Caki2 (cell line): ENCODE measurements at regions not wholly inside any gene's neighbourhood (a gene's known extent, or its start where the extent isn't known, plus 50 kb on each side); places are given as distances from the start of the nearest gene placed in this dataset.

Source experiments
- DNase-seq: peaks from one replicate; pipeline ENCODE4 v3.0.0-alpha.2; 2015; ENCODE audit warnings: low read depth
- in situ Hi-C: cut with HindIII; loops from 2 replicates; pipeline ENCODE4 v1.10.0; 2016; ENCODE audit warnings: low sequenced_read_pairs, low pct_unique_long_range_greater_than_20kb, mixed read lengths

DNA sequence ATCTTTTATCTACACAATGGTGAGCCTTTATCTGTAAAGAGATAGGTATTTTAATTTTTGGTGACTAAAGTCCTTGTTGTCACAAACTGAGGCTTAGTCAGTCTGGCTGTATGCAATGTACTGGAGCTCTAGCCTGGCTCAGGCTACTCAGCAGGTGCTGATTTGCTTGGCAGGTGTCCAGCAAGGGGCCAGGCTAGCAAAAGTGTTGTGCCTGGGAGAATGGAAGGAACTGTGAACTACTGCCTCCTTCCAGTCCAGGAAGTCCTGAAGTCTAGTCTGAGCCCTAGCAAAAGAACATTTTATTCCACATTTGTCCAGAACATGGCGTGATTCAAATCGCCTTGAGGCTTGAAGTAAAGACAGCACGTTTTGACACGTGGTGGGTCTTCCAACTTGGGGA lies 260.5 kb downstream of the CCDC85A start:
- DNase-seq, result peak; percentile 71
- in situ Hi-C loops, result no loop called here

DNA sequence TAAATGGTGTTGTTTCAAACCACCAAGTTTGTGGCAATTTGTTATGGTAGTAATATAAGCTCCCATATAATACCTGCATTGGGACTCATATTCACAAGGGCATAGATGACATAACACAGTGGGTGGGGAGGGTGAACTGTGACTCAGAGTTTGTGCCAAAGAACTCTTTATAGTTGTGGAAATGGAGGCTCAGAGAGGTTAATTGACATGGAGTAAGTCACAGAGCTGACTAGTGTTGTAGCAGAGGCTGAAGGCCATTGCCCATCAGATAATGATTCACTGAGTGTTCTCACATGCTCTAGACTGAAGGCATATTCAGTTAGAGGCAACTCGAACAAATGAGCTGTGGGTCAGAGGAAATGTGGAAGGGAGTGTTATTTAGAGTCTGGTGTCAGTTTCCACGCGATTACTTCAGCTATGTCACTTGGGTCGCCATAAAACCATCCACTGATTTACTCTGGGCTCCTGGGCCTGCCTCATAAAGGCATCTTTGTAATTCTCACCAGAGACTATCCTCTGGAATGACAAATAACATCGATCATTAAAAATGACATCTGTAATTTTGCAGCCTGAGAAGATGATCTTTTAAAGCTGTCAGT lies 264.7 kb downstream of the CCDC85A start:
- in situ Hi-C loops, result no loop called here
- DNase-seq, result peak; percentile 89

DNA sequence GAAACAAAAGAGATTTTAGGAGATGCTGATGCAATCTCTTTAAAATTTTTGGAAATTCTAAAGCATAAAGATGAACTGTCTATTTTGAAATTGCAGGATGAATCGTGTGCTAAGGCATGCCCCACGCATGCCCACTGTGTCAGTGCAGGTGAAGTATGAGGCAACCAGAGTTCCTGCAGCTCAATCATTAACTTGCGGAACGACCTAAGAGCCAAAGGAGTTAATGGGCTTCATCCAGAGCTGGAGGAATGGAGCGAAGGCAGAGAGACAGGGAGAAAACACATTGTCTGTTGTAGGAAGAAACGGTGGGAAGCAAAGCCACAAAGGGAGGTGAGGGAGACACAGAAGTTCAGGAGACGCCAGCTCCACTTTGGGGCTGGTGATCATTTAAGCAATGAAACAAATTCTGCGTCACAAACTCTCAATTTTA lies 265.2 kb downstream of the CCDC85A start:
- DNase-seq, result peak; percentile 93
- in situ Hi-C loops, result no loop called here

DNA sequence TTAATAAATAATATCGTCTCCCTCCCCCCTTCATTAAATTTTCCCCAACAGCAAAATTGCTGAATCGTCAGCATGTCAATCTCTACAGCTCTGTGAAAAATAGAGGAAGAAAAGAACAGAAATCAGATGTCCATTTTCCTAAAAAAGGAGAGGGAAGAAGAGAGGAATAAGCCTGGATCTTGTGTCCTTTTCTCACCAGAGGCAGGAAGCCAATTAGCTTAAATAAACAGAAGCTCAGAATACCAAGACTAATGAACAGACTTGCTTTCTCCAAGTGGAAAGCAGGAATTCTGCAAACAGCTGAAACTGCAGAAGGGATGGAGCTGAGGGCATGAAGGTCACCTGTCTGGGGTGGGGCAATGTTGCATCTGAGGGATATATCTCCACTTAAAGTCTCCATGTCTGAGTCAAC lies 265.7 kb downstream of the CCDC85A start:
- DNase-seq, result peak; percentile 74
- in situ Hi-C loops, result no loop called here

DNA sequence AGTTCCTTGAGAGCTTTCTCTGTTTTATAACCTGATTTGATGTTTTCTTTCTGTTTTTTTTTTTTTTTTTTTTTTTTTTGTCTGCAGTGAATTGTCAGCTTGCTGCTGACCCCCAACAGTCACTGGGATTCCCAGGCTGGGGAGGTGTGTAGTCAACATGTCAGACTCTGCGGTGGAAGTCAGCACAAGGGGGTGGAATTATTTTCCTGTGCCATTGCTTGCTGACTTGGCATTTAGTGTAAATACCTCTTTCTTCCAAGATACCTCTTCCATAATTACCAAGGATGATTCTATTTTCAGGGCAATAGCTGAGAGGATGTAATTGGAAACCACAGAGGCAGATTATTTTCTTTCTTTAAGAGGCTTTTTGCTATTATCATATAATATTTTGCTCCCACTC lies 266.3 kb downstream of the CCDC85A start:
- in situ Hi-C loops, result no loop called here

DNA sequence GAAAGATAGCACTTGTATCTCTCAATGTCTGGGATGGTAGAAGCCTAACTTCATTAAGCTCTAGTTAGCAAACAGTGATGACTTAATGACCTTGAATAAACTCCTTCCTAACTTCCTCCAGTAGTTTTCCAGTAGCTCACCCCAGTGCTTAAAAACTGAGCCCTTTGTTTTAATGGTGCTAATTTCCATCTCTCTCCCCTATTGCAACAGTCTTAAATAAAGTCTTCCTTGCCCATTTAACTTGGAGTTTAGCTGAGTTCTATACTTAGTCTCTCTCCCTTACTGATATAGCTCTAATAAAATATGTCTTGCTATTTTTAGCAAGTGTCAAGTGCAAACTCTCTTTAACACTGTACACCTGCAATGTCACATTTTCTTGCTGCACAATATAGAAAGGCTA lies 267.0 kb downstream of the CCDC85A start:
- in situ Hi-C loops, result no loop called here
- no peak for DNase-seq

More for the DNA sequence above, 266.3 kb downstream of the CCDC85A start:
- DNase-seq, result no peak

DNA sequence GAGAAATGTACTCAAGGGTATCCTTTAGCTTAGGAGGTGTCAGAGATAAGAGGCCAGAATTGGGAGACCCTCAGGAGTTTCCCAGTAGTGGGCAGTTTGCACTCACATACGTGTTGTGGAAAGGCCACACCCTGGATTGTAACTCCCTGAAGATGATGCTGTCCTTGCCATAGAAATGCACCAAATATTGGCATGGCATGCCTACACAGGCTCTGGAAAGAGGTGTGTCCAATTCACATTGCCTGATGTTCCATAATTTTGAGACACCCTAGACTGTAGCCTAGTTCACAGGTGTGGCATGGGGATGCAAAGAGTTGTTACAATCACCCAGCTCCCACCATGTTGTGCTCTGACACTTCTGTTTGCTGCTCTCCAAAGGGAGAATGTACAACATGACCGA lies 271.9 kb downstream of the CCDC85A start:
- in situ Hi-C loops, result no loop called here
- DNase-seq, result no peak

DNA sequence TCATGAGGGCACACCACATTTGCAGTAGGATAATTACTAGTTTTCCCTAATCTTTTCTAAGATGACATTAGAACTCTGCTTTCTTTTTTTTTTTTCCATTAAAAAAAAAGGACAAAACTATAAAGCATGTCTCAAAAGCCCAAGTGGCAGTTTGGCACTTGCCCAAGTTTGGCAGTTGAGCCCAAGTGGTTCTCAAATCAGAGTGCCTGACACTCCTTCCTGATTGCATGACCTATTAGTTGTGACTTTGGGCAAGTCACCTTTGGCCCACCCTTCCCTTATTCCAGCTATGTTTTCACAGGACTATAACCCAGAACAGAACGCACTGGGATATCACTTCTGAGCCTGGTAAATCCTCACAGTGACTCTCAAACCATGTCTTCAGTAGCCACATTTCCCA lies 273.0 kb downstream of the CCDC85A start:
- in situ Hi-C loops, result no loop called here
- DNase-seq, result no peak

DNA sequence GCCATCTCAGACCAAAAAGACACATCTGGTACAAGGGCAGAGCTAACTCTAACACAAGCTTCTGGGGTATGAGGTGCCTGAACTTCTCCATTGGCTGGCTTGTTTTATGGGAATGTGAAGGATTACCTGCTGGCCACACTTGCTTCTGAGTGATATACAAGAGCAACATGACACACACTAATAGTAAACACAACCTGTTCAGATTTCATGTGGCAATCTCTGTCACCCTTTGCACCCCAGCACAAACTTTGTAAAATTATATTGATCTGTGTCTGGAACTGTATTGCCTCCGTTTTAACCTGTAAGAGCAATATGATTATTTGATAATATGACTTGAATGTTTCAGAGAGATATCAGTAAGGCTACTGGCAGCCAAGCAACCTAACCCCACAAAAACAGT lies 276.7 kb downstream of the CCDC85A start:
- in situ Hi-C loops, result no loop called here
- no peak for DNase-seq

DNA sequence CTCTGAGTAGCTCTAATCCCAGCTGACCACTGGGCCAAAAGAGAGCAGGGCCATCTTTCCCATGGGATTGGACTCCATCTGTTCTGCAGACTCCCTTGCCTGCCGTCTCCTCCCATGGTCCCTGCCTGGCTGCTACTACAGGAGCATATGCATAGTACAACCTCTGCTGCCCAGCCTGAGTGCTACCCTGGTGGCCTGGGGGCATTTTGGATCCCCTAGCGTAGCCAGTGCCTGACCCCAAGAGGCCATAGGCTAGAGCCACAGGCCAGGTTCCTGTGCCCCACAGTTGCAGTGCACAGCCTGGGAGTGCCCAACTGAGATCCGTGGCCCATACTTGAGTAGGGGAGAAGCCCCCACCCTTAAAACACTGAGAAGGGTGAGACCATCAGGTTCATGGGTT lies 280.3 kb downstream of the CCDC85A start:
- no peak for DNase-seq
- in situ Hi-C loops, result no loop called here

DNA sequence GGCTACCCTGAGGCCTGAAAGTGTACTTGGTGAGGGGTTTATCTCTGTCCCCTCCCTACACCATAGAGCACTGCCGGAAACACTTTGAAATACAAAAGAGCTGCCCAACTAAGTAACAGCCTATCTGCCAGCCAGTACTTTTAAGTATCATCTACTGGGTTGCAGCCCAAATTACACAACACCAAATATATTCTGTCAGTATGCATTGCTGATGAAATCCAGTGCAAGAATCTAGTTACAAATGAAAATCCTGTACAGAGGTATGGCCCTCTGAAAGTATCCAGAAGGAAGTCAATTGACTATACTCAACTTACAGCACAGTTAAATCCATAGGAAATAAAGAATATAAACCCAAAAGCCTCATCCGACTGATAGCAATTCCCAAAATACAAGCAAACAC lies 280.8 kb downstream of the CCDC85A start:
- DNase-seq, result no peak
- in situ Hi-C loops, result no loop called here

DNA sequence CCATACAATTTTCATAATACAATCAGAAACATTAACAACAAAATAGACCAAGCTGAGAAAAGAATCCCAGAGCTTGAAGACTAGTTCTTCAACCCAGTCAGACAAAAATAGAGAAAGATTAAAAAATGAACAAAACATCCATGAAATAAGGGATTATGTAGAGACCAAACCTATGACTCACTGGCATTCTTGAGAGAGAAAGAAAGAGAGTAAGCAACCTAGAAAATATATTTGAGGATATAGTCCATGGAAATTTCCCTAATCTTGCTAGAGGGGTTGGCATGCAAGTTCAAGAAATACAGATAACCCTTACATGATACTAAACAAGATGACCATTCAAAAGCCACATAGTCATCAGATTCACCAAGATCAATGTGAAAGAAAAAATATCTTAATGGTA lies 281.7 kb downstream of the CCDC85A start:
- in situ Hi-C loops, result no loop called here
- DNase-seq, result no peak

DNA sequence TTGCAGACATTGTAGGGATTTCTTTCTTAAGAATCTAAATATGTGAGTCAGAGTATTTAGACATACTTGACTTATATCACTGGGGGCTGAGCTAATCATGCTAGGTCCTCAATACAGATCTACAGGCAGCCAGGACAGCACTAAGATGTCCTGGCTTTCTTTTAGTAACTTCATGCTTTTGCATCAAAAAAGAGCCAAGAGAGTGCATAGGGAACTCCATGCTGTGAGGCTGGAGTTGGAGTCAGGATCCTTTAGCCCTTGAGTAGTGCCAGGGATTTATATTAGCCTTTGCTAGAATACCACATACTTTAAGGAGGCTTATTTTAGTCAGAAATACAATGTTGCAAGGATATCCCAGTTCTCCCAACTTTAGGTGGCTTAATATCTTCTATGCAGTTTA lies 289.7 kb downstream of the CCDC85A start:
- DNase-seq, result no peak

DNA sequence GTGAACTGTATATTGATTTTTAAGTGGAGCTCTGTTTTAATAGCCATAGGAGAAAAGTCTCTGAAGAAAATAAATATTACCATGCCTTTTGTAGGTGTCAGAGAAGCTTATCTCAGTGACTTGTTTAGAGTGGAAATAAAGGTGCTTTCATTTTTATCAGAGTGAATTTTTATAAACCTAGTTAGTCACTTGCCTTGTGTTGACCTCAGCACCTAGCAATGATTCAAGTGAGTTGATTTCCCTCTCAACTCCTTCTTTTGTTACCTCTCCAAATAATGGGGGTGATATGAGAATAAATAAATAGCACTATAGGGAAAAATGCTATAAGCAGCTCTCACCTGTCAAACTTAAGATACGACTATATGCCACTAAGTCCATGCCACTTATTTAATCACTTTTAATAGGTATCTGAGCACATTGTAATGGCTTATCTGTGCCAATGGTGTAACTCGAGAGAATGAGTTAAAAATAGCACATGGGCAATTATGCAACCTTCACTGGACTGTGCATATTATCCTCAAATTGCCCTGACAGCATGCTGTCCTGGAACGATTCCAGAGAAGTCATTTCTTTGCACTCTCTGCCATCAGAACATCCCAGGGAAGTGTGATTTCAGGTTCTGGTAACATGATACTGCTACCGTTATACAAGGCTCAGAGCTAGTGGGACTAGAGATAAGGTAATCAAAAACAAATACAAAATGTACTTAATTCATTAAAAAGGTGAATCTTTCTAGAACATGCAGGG lies 290.8 kb downstream of the CCDC85A start:
- in situ Hi-C loops, result no loop called here
- peak; percentile 24 for DNase-seq

More for the DNA sequence above, 289.7 kb downstream of the CCDC85A start:
- in situ Hi-C loops, result no loop called here

DNA sequence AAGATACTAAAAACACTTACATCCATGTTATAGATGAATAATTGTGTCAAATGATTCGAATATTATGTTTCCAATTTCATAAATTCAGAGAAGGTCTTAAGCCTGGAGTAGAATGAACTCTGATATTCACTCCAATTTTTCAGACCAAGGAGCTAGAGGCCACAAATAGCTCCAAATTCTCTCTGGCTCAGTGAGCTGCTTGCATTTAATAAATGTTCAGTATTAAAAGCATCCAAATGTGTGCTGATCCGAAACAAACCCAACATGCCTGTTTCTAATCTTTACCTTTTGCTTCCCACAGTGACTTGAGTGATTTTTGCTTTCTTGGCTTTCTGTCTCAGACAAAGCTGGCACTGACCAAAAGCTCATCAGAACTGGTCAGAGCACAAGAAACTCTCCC lies 291.4 kb downstream of the CCDC85A start:
- no peak for DNase-seq
- in situ Hi-C loops, result no loop called here

DNA sequence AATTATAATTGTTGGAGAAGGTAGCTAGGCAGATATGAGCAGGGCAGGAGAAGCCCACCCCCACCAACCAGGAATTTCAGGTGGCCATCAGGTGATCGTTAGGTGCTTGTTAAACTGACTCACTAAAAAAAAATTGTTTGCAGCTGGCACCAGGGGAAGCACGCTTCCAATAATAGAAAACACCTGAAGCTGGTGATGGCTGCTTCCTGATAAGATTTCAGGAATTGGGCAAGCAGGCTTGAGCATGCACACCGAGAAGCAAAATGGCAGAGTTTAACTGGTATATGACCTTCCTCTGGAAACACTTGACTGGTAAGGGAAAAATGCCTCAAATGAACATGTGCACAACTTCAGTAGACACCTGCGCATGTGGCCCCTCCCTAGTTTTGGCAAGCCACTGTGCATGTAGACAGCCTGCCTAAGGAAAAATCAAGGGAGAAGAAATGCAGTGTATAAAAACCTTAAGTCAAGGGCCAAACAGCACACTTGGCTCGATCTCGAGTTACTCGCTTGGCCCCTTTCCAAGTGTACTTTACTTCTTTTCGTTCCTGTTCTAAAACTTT lies 292.8 kb downstream of the CCDC85A start:
- in situ Hi-C loops, result no loop called here

DNA sequence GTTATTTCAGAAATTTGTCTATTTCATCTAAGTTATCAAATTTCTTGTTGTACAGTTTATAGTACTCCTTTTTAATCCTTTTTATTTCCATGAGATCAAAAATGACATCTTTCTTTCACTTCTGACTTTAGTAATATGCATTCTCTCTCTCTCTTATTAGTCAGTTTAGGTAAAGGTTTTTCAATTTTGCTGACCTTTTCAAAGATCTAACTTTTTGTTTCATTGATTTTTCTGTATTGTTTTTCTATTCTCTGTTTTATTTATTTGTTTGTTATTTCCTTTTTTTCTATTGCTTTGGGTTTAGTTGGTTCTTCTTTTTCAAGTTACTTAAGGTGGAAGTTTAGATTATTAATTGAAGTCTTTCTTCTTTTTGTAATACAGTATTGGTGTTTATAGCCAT lies 294.2 kb downstream of the CCDC85A start:
- in situ Hi-C loops, result no loop called here
- DNase-seq, result no peak

More for the DNA sequence above, 292.8 kb downstream of the CCDC85A start:
- DNase-seq, result no peak

DNA sequence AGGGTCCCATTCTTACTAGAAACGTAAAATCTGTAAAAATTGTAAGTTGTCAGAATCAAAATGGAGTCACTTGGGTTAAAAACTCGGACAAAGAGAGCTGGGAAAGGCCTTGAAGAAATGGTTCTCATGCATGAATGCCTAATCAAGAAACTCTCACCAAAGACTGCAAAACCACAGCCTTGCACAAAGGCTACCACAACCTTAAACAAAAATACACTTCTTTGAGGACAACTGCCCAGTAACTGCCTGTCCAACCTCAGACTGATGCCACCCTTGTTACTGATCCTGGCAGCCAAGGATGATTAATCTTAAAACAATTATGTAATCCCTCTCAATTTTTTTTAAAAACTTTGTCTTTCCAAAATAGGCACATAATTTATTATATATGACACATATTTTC lies 299.3 kb downstream of the CCDC85A start:
- no peak for DNase-seq
- in situ Hi-C loops, result no loop called here

DNA sequence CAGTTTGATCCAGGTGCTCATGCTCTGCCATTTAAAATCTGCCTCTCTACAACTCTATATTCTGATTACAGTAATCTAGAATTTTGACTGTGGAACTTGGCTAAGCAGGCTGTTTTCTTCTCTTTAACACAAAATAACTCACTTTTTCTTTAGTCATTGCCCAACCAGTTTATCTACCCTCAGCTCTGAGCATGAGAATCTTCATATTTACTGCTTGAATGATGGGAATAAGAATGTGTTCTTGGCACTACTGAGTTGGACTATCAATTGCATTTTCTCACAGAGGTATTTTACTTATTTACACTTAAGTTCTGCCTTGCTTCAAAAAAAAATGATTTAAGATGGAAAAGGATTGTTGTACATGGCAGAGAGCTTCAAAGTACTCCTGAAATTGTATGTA lies 301.1 kb downstream of the CCDC85A start:
- in situ Hi-C loops, result no loop called here
- DNase-seq, result no peak

DNA sequence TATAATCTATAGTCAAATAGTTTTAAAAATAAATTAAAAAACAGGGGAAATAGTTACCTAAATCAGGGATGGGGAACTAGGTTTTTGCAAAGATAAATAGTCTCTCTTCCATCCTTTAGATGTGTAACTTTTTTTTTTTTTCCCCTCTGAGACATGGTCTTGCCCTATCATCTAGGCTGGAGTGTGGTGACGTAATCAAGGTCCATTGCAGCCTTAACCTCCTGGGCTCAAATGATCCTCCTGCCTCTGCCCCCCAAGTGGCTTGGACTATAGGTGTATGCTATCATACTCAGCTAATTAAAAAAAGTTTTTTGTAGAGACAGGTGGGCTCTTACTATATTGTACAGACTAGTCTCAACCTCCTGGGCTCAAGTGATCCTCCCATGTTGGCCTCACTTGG lies 316.5 kb downstream of the CCDC85A start:
- in situ Hi-C loops, result no loop called here

More for the DNA sequence above, 316.5 kb downstream of the CCDC85A start:
- DNase-seq, result no peak
